Mammary epithelial cell (primary cell): ENCODE measurements at regions not wholly inside any gene's neighbourhood (a gene's known extent, or its start where the extent isn't known, plus 50 kb on each side); places are given as distances from the start of the nearest gene placed in this dataset.

Experiments used
- EZH2 ChIP-seq: IDR thresholded peaks from 2 replicates; pipeline ENCODE4 v1.6.1; 2012; ENCODE audit warnings: low read length, inconsistent platforms, borderline replicate concordance
- TF ChIP-seq, protein P1 (sequence below), 2 donors: IDR thresholded peaks in 1 of 2; conservative IDR thresholded peaks in 1 of 2; 2 replicates each; pipeline ENCODE4 v1.5.1; 2011 to 2012; ENCODE audit warnings: inconsistent platforms in 2 of 2, low read length in 2 of 2, mild to moderate bottlenecking in 2 of 2, control low read depth in 1 of 2, low read depth in 1 of 2; ENCODE audit not compliant: insufficient read depth in 1 of 2; ENCODE audit errors: extremely low read depth in 1 of 2

GRCh38 chr4:79764120-79764519 lies 308.9 kb downstream of the ANTXR2 start:
- TF ChIP-seq, protein P1, sequence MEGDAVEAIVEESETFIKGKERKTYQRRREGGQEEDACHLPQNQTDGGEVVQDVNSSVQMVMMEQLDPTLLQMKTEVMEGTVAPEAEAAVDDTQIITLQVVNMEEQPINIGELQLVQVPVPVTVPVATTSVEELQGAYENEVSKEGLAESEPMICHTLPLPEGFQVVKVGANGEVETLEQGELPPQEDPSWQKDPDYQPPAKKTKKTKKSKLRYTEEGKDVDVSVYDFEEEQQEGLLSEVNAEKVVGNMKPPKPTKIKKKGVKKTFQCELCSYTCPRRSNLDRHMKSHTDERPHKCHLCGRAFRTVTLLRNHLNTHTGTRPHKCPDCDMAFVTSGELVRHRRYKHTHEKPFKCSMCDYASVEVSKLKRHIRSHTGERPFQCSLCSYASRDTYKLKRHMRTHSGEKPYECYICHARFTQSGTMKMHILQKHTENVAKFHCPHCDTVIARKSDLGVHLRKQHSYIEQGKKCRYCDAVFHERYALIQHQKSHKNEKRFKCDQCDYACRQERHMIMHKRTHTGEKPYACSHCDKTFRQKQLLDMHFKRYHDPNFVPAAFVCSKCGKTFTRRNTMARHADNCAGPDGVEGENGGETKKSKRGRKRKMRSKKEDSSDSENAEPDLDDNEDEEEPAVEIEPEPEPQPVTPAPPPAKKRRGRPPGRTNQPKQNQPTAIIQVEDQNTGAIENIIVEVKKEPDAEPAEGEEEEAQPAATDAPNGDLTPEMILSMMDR (conservative IDR thresholded peaks at IDR 0.05 in 1 of 2, IDR thresholded peaks at IDR 0.05 in 1 of 2; ENCODE audit: extremely low read depth in 1 of 2, insufficient read depth in 1 of 2, low read depth in 1 of 2, low read length in 2 of 2): no peak
- TF ChIP-seq EZH2: no peak
